ENCODE measurements at regions not wholly inside any gene's neighbourhood (a gene's known extent, or its start where the extent isn't known, plus 50 kb on each side); places are given as distances from the start of the nearest gene placed in this dataset.
"Not testable (repeated sequence)": the region's sequence is repeated elsewhere in the genome, so short reads cannot be mapped to it uniquely, and the experiment has no call there.

- no peak for FAIRE-seq
- DNase-seq (ENCODE audit: insufficient read length, low spot score), result no peak
- TF ChIP-seq, protein P1, sequence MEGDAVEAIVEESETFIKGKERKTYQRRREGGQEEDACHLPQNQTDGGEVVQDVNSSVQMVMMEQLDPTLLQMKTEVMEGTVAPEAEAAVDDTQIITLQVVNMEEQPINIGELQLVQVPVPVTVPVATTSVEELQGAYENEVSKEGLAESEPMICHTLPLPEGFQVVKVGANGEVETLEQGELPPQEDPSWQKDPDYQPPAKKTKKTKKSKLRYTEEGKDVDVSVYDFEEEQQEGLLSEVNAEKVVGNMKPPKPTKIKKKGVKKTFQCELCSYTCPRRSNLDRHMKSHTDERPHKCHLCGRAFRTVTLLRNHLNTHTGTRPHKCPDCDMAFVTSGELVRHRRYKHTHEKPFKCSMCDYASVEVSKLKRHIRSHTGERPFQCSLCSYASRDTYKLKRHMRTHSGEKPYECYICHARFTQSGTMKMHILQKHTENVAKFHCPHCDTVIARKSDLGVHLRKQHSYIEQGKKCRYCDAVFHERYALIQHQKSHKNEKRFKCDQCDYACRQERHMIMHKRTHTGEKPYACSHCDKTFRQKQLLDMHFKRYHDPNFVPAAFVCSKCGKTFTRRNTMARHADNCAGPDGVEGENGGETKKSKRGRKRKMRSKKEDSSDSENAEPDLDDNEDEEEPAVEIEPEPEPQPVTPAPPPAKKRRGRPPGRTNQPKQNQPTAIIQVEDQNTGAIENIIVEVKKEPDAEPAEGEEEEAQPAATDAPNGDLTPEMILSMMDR (IDR thresholded peaks at IDR 0.05; ENCODE audit: insufficient read depth, missing control alignments), result no peak
Observed at GRCh38 chr12:34264110-34264509, 241.8 kb downstream of the ALG10 start.

DNA sequence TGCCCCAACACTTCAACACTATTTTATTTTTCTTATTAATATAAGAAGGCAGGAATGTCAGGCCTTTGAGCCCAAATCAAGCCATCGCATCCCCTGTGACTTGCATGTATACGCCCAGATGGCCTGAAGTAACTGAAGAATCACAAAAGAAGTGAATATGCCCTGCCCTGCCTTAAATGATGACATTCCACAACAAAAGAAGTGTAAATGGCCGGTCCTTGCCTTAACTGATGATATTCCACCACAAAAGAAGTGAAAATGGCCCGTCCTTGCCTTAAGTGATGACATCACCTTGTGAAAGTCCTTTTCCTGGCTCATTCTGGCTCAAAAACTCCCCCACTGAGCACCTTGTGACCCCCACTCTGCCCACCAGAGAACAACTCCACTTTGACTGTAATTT is 251.4 kb downstream of the ALG10 start:
- FAIRE-seq; DNase-seq (ENCODE audit: insufficient read length, low spot score): not testable (repeated sequence)

- no peak for DNase-seq (ENCODE audit: insufficient read length, low spot score)
- TF ChIP-seq, protein P1 (IDR thresholded peaks at IDR 0.05; ENCODE audit: insufficient read depth, missing control alignments), result no peak
- no peak for FAIRE-seq
Observed at GRCh38 chr12:34275129-34275528, 252.8 kb downstream of the ALG10 start.

DNA sequence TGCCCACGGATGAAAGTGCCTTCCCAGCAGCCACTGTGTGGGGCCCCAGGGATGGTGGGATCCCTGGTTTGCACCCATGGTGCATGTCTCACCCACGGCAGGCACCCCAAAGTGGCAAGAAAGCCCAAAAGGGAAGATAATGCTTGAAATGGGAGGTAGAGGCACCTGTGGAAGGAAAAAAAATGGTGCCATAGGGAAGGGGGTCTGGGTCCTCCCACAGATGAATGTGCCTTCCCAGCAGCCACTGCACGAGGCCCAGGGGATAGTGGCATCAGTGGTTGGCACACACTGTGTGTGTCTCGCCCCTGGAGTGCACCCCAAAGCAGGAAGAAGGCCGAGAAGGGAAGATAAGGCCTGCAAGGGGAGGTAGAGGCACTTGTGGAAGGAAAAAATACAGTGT is 264.2 kb downstream of the ALG10 start:
- TF ChIP-seq, protein P1 (IDR thresholded peaks at IDR 0.05; ENCODE audit: insufficient read depth, missing control alignments), result no peak
- no peak for DNase-seq (ENCODE audit: insufficient read length, low spot score)
- no peak for FAIRE-seq

- DNase-seq (ENCODE audit: insufficient read length, low spot score), result no peak
- TF ChIP-seq, protein P1 (IDR thresholded peaks at IDR 0.05; ENCODE audit: insufficient read depth, missing control alignments), result no peak
- FAIRE-seq, result no peak
Observed at GRCh38 chr12:34286934-34287333, 264.6 kb downstream of the ALG10 start.

DNA sequence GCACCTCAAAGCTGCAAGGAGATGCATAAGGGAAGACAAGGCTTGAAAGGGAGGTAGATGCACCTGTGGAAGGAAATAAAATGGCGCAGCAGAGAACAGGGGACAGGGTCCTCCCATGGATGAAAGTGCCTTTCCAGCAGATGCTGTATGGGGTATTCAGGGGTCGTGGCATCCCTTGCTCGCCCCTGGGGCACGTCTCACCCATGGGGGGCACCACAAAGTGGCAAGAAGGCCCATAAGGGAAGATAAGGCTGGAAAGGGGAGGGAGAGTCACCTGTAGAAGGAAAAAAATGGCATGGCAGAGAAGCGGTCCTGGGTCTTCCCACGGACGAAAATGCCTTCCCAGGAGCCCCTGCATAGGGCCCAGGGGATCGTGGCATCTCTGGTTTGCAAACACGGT is 265.1 kb downstream of the ALG10 start:
- DNase-seq (ENCODE audit: insufficient read length, low spot score), result no peak
- no peak for FAIRE-seq
- TF ChIP-seq, protein P1 (IDR thresholded peaks at IDR 0.05; ENCODE audit: insufficient read depth, missing control alignments), result no peak

DNA sequence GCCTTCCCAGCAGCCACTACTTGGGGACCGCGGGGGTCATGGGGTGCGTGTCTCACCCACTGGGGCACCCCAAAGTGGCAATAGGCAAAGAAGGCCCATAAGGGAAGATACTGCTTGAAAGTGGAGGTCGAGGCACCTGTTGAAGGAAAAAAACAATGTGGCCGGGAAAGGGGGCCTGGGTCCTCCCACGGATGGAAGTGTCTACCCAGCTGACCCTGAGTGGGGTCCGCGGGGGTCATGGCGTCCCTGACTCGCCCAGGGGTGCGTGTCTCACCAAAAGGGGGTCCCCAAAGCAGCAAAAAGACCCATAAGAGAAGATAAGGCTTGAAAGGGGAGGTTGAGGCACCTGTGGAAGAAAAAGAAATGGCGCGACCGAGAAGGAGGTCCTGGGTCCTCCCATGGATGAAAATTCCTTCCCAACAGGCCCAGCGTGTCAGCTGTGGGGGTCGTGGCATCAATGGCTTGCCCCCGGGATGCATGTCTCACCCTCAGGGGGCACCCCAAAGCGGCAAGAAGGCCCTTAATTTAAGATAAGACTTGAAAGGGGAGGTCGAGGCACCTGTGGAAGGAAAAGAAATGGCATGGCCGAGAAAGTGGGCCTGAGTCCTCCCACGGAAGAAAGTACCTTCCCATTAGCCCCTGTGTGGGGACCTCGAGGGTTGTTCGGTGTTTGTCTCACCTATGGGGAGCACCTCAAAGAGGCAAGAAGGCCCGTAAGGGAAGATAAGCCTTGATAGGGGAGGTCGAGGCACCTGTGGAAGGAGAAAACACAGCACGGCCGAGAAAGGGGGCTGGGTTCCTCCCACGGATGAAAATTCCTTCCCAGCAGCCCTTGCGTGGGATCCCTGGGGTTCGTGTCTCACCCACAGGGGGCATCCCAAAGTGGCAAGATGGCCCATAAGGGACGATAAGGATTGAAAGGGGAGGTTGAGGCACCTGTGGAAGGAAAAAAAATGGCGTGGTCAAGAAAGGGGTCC is 266.0 kb downstream of the ALG10 start:
- FAIRE-seq, result no peak
- no peak for DNase-seq (ENCODE audit: insufficient read length, low spot score)
- TF ChIP-seq, protein P1 (IDR thresholded peaks at IDR 0.05; ENCODE audit: insufficient read depth, missing control alignments), result no peak
